ENCODE measurements at regions not wholly inside any gene's neighbourhood (a gene's known extent, or its start where the extent isn't known, plus 50 kb on each side); places are given as distances from the start of the nearest gene placed in this dataset.
"Not testable (repeated sequence)": the region's sequence is repeated elsewhere in the genome, so short reads cannot be mapped to it uniquely, and the experiment has no call there.

GRCh38 chr5:4022056-4022670 is 426.5 kb downstream of the IRX1 start:
- no peak for DNase-seq

- peak; percentile 40 for DNase-seq
Observed at GRCh38 chr5:4023091-4023752, 427.6 kb downstream of the IRX1 start.

GRCh38 chr5:4023753-4024335 is 428.2 kb downstream of the IRX1 start:
- DNase-seq = no peak

- DNase-seq = peak; percentile 22
Observed at GRCh38 chr5:4027088-4027734, 431.6 kb downstream of the IRX1 start.

- no peak for DNase-seq
Observed at GRCh38 chr5:4028384-4028783, 432.8 kb downstream of the IRX1 start.

- not testable (repeated sequence) for DNase-seq
Observed at GRCh38 chr5:4033546-4033945, 437.9 kb downstream of the IRX1 start.

GRCh38 chr5:4036861-4037260 is 441.2 kb downstream of the IRX1 start:
- DNase-seq = no peak

GRCh38 chr5:4038994-4039393 is 443.4 kb downstream of the IRX1 start:
- no peak for DNase-seq

- DNase-seq = no peak
Observed at GRCh38 chr5:4042311-4042710, 446.7 kb downstream of the IRX1 start.

- no peak for DNase-seq
Observed at GRCh38 chr5:4043135-4043534, 447.5 kb downstream of the IRX1 start.

GRCh38 chr5:4044881-4045280 is 449.2 kb downstream of the IRX1 start:
- DNase-seq = no peak

GRCh38 chr5:4048398-4048797 is 452.8 kb downstream of the IRX1 start:
- DNase-seq = no peak

- DNase-seq = no peak
Observed at GRCh38 chr5:4050203-4050602, 454.6 kb downstream of the IRX1 start.

- DNase-seq = no peak
Observed at GRCh38 chr5:4053136-4053535, 457.5 kb downstream of the IRX1 start.

- no peak for DNase-seq
Observed at GRCh38 chr5:4054092-4054491, 458.5 kb downstream of the IRX1 start.

- DNase-seq = no peak
Observed at GRCh38 chr5:4058899-4059298, 463.3 kb downstream of the IRX1 start.

GRCh38 chr5:4065472-4066320 is 470.1 kb downstream of the IRX1 start:
- DNase-seq = no peak

GRCh38 chr5:4068171-4068570 is 472.5 kb downstream of the IRX1 start:
- no peak for DNase-seq

GRCh38 chr5:4078544-4078943 is 482.9 kb downstream of the IRX1 start:
- DNase-seq = no peak

GRCh38 chr5:4079831-4080230 is 484.2 kb downstream of the IRX1 start:
- DNase-seq = no peak

- no peak for DNase-seq
Observed at GRCh38 chr5:4080370-4080769, 484.7 kb downstream of the IRX1 start.

- no peak for DNase-seq
Observed at GRCh38 chr5:4081059-4081458, 485.4 kb downstream of the IRX1 start.

- DNase-seq = no peak
Observed at GRCh38 chr5:4081466-4081865, 485.8 kb downstream of the IRX1 start.

Measured in eye (tissue), 1 donor.